Panc1 (cell line): ENCODE measurements at regions not wholly inside any gene's neighbourhood (a gene's known extent, or its start where the extent isn't known, plus 50 kb on each side); places are given as distances from the start of the nearest gene placed in this dataset.

Experiments
- POLR2AphosphoS5 ChIP-seq: IDR thresholded peaks from 2 replicates; pipeline ENCODE4 v1.6.1; 2012; ENCODE audit warnings: mild to moderate bottlenecking, low read depth, low read length, moderate library complexity
- SIN3A ChIP-seq: IDR thresholded peaks from 2 replicates; pipeline ENCODE4 v1.6.1; 2012; ENCODE audit warnings: low read depth, mild to moderate bottlenecking, low read length, moderate library complexity, borderline replicate concordance; ENCODE audit not compliant: insufficient read depth
- TCF7L2 ChIP-seq: IDR thresholded peaks from 2 replicates; pipeline ENCODE4 v1.6.1; 2011; ENCODE audit warnings: mild to moderate bottlenecking, low read depth, low read length, inconsistent platforms
- TF ChIP-seq, protein P1 (sequence below): fragments of 450-650 bp; IDR thresholded peaks from 2 replicates; pipeline ENCODE4 v1.5.1; 2017; ENCODE audit warnings: mild to moderate bottlenecking
- TF ChIP-seq, protein P2 (sequence below), 2 experiments: IDR thresholded peaks; 2 replicates each; pipeline ENCODE4 v1.6.1; 2011 to 2012; ENCODE audit warnings: low read depth in 2 of 2, control low read depth in 1 of 2, low read length in 1 of 2, mild to moderate bottlenecking in 1 of 2, moderate library complexity in 1 of 2; ENCODE audit not compliant: insufficient read depth in 1 of 2

DNA sequence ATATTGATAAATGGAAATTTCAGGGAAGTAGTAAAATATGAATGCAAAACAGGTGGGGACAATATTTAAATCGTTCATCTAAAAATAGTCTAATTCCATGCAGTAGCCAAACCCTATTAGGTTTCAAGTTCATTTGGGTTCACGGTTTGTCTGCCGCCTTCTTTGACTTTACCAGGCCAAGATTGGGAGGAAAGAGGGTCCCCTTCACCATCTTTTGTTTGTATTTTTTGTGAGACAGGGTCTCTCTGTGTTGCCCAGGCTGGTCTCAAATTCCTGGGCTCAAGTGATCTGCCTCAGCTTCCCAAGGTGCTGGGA is 98.5 kb upstream of the ATL2 start:
- TF ChIP-seq, protein P1, sequence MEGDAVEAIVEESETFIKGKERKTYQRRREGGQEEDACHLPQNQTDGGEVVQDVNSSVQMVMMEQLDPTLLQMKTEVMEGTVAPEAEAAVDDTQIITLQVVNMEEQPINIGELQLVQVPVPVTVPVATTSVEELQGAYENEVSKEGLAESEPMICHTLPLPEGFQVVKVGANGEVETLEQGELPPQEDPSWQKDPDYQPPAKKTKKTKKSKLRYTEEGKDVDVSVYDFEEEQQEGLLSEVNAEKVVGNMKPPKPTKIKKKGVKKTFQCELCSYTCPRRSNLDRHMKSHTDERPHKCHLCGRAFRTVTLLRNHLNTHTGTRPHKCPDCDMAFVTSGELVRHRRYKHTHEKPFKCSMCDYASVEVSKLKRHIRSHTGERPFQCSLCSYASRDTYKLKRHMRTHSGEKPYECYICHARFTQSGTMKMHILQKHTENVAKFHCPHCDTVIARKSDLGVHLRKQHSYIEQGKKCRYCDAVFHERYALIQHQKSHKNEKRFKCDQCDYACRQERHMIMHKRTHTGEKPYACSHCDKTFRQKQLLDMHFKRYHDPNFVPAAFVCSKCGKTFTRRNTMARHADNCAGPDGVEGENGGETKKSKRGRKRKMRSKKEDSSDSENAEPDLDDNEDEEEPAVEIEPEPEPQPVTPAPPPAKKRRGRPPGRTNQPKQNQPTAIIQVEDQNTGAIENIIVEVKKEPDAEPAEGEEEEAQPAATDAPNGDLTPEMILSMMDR = no peak
- TF ChIP-seq, protein P2, sequence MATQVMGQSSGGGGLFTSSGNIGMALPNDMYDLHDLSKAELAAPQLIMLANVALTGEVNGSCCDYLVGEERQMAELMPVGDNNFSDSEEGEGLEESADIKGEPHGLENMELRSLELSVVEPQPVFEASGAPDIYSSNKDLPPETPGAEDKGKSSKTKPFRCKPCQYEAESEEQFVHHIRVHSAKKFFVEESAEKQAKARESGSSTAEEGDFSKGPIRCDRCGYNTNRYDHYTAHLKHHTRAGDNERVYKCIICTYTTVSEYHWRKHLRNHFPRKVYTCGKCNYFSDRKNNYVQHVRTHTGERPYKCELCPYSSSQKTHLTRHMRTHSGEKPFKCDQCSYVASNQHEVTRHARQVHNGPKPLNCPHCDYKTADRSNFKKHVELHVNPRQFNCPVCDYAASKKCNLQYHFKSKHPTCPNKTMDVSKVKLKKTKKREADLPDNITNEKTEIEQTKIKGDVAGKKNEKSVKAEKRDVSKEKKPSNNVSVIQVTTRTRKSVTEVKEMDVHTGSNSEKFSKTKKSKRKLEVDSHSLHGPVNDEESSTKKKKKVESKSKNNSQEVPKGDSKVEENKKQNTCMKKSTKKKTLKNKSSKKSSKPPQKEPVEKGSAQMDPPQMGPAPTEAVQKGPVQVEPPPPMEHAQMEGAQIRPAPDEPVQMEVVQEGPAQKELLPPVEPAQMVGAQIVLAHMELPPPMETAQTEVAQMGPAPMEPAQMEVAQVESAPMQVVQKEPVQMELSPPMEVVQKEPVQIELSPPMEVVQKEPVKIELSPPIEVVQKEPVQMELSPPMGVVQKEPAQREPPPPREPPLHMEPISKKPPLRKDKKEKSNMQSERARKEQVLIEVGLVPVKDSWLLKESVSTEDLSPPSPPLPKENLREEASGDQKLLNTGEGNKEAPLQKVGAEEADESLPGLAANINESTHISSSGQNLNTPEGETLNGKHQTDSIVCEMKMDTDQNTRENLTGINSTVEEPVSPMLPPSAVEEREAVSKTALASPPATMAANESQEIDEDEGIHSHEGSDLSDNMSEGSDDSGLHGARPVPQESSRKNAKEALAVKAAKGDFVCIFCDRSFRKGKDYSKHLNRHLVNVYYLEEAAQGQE (IDR thresholded peaks at IDR 0.05; ENCODE audit: insufficient read depth in 1 of 2, low read depth in 2 of 2, low read length in 1 of 2) = no peak
- TF ChIP-seq POLR2AphosphoS5 (no peak), SIN3A (no peak), TCF7L2 (no peak)
